ENCODE measurements at regions not wholly inside any gene's neighbourhood (a gene's known extent, or its start where the extent isn't known, plus 50 kb on each side); places are given as distances from the start of the nearest gene placed in this dataset.
A peak's percentile ranks its signal among the peaks of the same experiment; 100 is the strongest.
"Not testable (repeated sequence)": the region's sequence is repeated elsewhere in the genome, so short reads cannot be mapped to it uniquely, and the experiment has no call there.

GRCh38 chr2:6143812-6144211, 451.6 kb downstream of the SOX11 start:
- DNase-seq = no peak

GRCh38 chr2:6147215-6147614, 455.0 kb downstream of the SOX11 start:
- DNase-seq = not testable (repeated sequence)

GRCh38 chr2:6148882-6149281, 456.7 kb downstream of the SOX11 start:
- DNase-seq = no peak

GRCh38 chr2:6159606-6160005, 467.4 kb downstream of the SOX11 start:
- no peak for DNase-seq

GRCh38 chr2:6163932-6164331, 471.7 kb downstream of the SOX11 start:
- no peak for DNase-seq

GRCh38 chr2:6164986-6165747, 473.0 kb downstream of the SOX11 start:
- DNase-seq = no peak

- DNase-seq = peak; percentile 61
Measured at GRCh38 chr2:6167592-6168138, 475.5 kb downstream of the SOX11 start.

GRCh38 chr2:6168485-6168884, 476.3 kb downstream of the SOX11 start:
- no peak for DNase-seq

- DNase-seq = no peak
Measured at GRCh38 chr2:6171294-6171693, 479.1 kb downstream of the SOX11 start.

GRCh38 chr2:6177811-6178210, 485.6 kb downstream of the SOX11 start:
- DNase-seq = no peak

GRCh38 chr2:6181525-6181924, 489.3 kb downstream of the SOX11 start:
- peak; percentile 8 for DNase-seq

- no peak for DNase-seq
Measured at GRCh38 chr2:6181926-6182325, 489.7 kb downstream of the SOX11 start.

- no peak for DNase-seq
Measured at GRCh38 chr2:6183226-6183625, 491.0 kb downstream of the SOX11 start.

- peak; percentile 6 for DNase-seq
Measured at GRCh38 chr2:6184532-6185292, 492.5 kb downstream of the SOX11 start.

- DNase-seq = peak; percentile 21
Measured at GRCh38 chr2:6186332-6187151, 494.4 kb downstream of the SOX11 start.

GRCh38 chr2:6196449-6196848, 504.3 kb downstream of the SOX11 start:
- DNase-seq = no peak

GRCh38 chr2:6198370-6198919, 506.3 kb downstream of the SOX11 start:
- not testable (repeated sequence) for DNase-seq

- DNase-seq = no peak
Measured at GRCh38 chr2:6202756-6203155, 510.6 kb downstream of the SOX11 start.

- DNase-seq = no peak
Measured at GRCh38 chr2:6203291-6203959, 511.2 kb downstream of the SOX11 start.

- no peak for DNase-seq
Measured at GRCh38 chr2:6206882-6207281, 514.7 kb downstream of the SOX11 start.

GRCh38 chr2:6211236-6211635, 519.1 kb downstream of the SOX11 start:
- DNase-seq = no peak

- no peak for DNase-seq
Measured at GRCh38 chr2:6212491-6212890, 520.3 kb downstream of the SOX11 start.

Measured in NCI-H69 (cell line).